Esophagus squamous epithelium (tissue), 5 donors: ENCODE measurements at regions not wholly inside any gene's neighbourhood (a gene's known extent, or its start where the extent isn't known, plus 50 kb on each side); places are given as distances from the start of the nearest gene placed in this dataset.

Experiments
- DNase-seq: peaks from one replicate; lab custom pipeline; 2025; lab: John Stamatoyannopoulos, UW
- H3K27ac ChIP-seq, 4 donors: fragments of 200-600 bp; sonication (generic); one replicate each; pipeline ENCODE4 v1.5.1; 2016 to 2019; ENCODE audit warnings: mild to moderate bottlenecking in 1 of 4
- H3K27me3 ChIP-seq, 4 donors: fragments of 200-600 bp; sonication (generic); 1 replicate in 3 of 4; 2 replicates in 1 of 4; pipeline versions ENCODE4 v1.5.1 to v1.6.0; 2017 to 2021; ENCODE audit warnings: antibody characterized with exemption in 1 of 4
- H3K36me3 ChIP-seq, 3 donors: fragments of 200-600 bp; sonication (generic); one replicate each; pipeline ENCODE4 v1.5.1; 2016 to 2019
- H3K4me1 ChIP-seq, 3 donors: fragments of 200-600 bp; sonication (generic); one replicate each; pipeline ENCODE4 v1.5.1; 2017 to 2019
- H3K4me3 ChIP-seq, 4 donors: fragments of 200-600 bp; sonication (generic); 1 replicate in 3 of 4; 2 replicates in 1 of 4; pipeline ENCODE4 v1.5.1; 2016 to 2019; ENCODE audit warnings: mild to moderate bottlenecking in 2 of 4, moderate library complexity in 1 of 4
- H3K9me3 ChIP-seq, 3 donors: fragments of 200-600 bp; sonication (generic); one replicate each; pipeline ENCODE4 v1.5.1; 2016 to 2019
- POLR2A ChIP-seq, 4 donors: fragments of 450-650 bp; IDR thresholded peaks; one replicate each; pipeline ENCODE4 v1.6.1; 2017; ENCODE audit warnings: antibody characterized with exemption in 4 of 4, mild to moderate bottlenecking in 4 of 4, moderate library complexity in 3 of 4
- WGBS, 2 donors: methylation state at CpG; one replicate each; pipeline ENCODE4 v1.1.5; 2018; 5-methylcytosine and 5-hydroxymethylcytosine counted together
- intact Hi-C: fragments of 100-400 bp; cut with DNase I; formaldehyde crosslinking; loops from one replicate; pipeline ENCODE4 v1.15.0; 2022
- TF ChIP-seq, protein P1 (sequence below), 6 experiments: fragments of 450-650 bp in 4 of 6; fragments of 200-600 bp in 2 of 6; sonication (generic) in 2 of 6; IDR thresholded peaks; one replicate each; pipeline ENCODE4 v1.5.1; 2016 to 2019; ENCODE audit warnings: antibody characterized with exemption in 6 of 6, mild to moderate bottlenecking in 4 of 6, moderate library complexity in 4 of 6
- donor health status: DM: yes; HTN: yes; CAD: no.

DNA sequence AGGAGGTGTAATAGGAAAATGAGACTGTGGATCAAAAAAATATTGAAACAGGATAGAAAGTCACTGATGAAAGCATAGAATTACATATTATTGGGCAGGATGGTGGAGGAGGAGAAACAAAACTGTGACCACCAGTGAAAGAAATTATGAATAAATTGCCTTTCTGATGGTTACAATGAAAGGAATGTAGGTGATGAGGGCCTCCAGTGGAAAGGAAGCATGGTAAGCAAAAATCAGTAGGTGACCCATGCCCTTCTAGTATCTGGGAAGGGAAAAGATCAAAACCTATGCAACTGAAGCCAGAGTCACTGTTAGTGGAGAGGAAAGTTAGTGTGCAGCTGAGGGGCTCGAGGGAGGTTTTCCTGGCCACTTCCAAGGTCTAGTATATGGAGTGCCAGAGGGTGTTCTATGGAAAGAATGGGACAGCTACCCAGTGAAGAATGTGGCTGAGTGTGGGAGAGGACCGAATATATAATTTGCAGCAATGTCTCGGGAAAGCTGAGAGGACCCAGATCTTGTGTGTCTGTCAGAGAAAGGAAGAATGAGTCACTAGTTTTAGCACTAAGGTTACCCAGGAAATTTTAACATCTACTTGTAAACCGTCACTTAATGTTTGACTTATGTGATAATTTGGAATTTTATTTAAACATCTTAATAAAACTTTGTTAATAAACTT is 146.2 kb downstream of the NFKBIZ start:
- 47 to 69% methylated on average over 4 of the region's 4 CpGs for WGBS, 2 donors
- no peak overlapping the region for H3K27ac ChIP-seq
- intact Hi-C loops, result no loop called here

DNA sequence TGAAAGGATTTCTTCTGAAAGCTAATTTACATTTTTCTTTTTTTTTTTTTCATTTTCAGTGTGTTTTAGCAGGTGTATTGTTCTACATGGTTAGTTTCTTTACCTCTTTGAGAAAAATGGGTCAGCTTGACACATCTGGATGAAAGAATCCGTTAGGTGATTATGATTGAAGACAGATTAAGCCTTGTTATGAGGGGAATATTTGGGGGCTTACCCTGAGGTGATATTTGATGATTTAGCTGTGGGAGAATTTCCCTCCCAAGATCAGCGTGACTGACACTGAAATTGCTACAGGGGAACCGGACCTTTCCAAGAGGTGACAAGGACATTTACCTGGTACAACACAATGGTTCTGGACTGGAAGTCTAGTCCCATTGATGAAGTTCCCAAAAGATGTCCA is 147.5 kb downstream of the NFKBIZ start:
- no peak for TF ChIP-seq POLR2A (IDR thresholded peaks at IDR 0.05)
- TF ChIP-seq, protein P1, sequence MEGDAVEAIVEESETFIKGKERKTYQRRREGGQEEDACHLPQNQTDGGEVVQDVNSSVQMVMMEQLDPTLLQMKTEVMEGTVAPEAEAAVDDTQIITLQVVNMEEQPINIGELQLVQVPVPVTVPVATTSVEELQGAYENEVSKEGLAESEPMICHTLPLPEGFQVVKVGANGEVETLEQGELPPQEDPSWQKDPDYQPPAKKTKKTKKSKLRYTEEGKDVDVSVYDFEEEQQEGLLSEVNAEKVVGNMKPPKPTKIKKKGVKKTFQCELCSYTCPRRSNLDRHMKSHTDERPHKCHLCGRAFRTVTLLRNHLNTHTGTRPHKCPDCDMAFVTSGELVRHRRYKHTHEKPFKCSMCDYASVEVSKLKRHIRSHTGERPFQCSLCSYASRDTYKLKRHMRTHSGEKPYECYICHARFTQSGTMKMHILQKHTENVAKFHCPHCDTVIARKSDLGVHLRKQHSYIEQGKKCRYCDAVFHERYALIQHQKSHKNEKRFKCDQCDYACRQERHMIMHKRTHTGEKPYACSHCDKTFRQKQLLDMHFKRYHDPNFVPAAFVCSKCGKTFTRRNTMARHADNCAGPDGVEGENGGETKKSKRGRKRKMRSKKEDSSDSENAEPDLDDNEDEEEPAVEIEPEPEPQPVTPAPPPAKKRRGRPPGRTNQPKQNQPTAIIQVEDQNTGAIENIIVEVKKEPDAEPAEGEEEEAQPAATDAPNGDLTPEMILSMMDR (IDR thresholded peaks at IDR 0.05), result no peak

More for the DNA sequence above, 146.2 kb downstream of the NFKBIZ start:
- Histone ChIP-seq H3K36me3 (no peaks in the 10 kb centered on the region), H3K9me3 (no peaks in the 10 kb centered on the region), H3K4me3 (no peak overlapping the region), H3K27me3 (no peaks in the 10 kb centered on the region), H3K4me1 (peaks cover 0 to 41% (median 0%) of the 10 kb centered on the region in 3 donors)
- TF ChIP-seq POLR2A (IDR thresholded peaks at IDR 0.05), result no peak
- TF ChIP-seq, protein P1 (IDR thresholded peaks at IDR 0.05), result no peak
- DNase-seq, result no peak

DNA sequence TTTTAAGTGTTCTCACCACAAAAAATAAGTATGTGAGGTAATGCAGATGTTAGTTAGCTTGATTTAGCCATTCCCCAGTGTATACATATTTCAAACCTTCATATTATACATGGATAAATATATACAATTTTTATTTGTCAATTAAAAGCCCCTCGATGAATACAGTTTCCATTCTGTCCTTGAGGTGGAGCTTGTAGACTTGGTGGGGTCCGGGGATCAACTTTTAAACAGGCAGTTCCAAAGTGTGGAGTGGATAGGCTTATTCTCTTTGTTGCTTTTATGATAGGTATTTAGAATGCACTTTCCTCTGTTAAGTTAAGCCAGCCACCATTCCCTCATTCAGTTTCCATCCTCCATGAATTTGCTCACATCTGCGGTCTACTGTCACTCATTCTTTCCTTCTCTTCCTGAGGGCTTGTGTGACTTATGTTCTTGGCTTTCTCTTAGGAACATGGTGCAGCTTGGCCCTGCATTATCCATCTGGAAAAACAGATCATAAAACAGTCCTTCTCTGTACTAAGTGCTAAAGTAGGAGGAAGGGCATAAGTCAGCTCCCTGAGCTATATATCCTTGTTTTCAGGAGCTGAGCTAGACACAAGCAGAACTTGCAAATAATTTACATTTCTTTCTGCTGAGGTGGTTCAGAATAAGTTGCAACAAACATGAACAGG is 149.1 kb downstream of the NFKBIZ start:
- Histone ChIP-seq H3K27ac (no peak overlapping the region), H3K27me3 (no peaks in the 10 kb centered on the region), H3K36me3 (no peaks in the 10 kb centered on the region), H3K4me1 (peaks cover 0 to 43% (median 0%) of the 10 kb centered on the region in 3 donors), H3K4me3 (no peak overlapping the region), H3K9me3 (no peaks in the 10 kb centered on the region)
- WGBS, 2 donors, result 86 to 92% methylated on average over 3 of the region's 3 CpGs
- no peak for DNase-seq
- intact Hi-C loops, result no loop called here
- no peak for TF ChIP-seq POLR2A (IDR thresholded peaks at IDR 0.05)
- TF ChIP-seq, protein P1 (IDR thresholded peaks at IDR 0.05), result no peak

More for the DNA sequence above, 147.5 kb downstream of the NFKBIZ start:
- Histone ChIP-seq H3K27ac (no peak overlapping the region), H3K36me3 (no peaks in the 10 kb centered on the region), H3K4me3 (no peak overlapping the region), H3K4me1 (peaks cover 0 to 51% (median 0%) of the 10 kb centered on the region in 3 donors), H3K27me3 (no peaks in the 10 kb centered on the region), H3K9me3 (no peaks in the 10 kb centered on the region)
- intact Hi-C loops, result no loop called here
- no peak for DNase-seq
- WGBS, 2 donors, result 87 to 97% methylated on average over 3 of the region's 3 CpGs

DNA sequence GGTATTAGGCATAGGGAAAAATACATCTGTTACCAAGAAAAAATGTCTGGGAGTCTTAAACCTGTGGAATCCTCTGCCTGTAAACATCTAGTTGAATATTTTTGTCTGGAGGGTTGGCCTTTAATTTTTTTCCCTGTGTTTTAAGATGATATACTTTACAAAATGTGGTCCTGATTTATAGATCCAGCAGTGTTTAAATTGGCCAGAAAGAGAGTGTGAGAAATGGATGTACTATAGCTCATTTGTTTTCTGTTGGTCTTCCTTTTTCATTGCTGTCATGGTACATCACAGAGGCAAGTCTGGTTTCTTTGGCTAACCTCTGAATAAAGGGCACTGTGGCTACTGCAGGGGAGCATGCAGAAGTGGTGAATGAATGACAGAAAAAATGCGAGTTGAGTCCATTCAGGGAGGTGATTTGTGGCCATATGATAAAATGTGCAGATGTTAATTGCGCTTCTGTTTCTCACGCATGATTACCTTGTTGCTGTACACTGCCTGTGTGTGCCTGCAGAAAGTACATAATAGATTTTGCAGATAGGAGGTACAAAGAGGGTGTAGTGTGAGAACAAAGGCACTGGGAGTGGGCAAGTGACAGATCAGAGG is 150.0 kb downstream of the NFKBIZ start:
- Histone ChIP-seq H3K27ac (no peak overlapping the region), H3K27me3 (no peaks in the 10 kb centered on the region), H3K4me3 (no peak overlapping the region), H3K4me1 (peaks cover 0 to 35% (median 0%) of the 10 kb centered on the region in 3 donors), H3K36me3 (no peaks in the 10 kb centered on the region), H3K9me3 (no peaks in the 10 kb centered on the region)
- no peak for DNase-seq
- intact Hi-C loops, result no loop called here
- WGBS, 2 donors, result 50 to 51% methylated on average over 3 of the region's 3 CpGs
- no peak for TF ChIP-seq POLR2A (IDR thresholded peaks at IDR 0.05)
- TF ChIP-seq, protein P1 (IDR thresholded peaks at IDR 0.05), result no peak
